Subcutaneous abdominal adipose tissue (tissue), 5 donors: ENCODE measurements at regions not wholly inside any gene's neighbourhood (a gene's known extent, or its start where the extent isn't known, plus 50 kb on each side); places are given as distances from the start of the nearest gene placed in this dataset.

ENCODE experiments used
- H3K27ac ChIP-seq: one replicate; pipeline ENCODE4 v1.7.0; 2013; ENCODE audit warnings: low read depth, mild to moderate bottlenecking, inconsistent platforms, low read length, moderate library complexity
- H3K27me3 ChIP-seq, 5 donors: one replicate each; pipeline ENCODE4 v1.7.0; 2013; ENCODE audit warnings: low read length in 5 of 5, inconsistent platforms in 1 of 5; ENCODE audit not compliant: control insufficient read depth in 5 of 5, insufficient read depth in 4 of 5
- H3K36me3 ChIP-seq, 5 donors: one replicate each; pipeline ENCODE4 v1.7.0; 2013; ENCODE audit warnings: low read length in 5 of 5; ENCODE audit not compliant: control insufficient read depth in 5 of 5, insufficient read depth in 5 of 5
- H3K4me1 ChIP-seq, 5 donors: one replicate each; pipeline ENCODE4 v1.7.0; 2013; ENCODE audit warnings: low read length in 5 of 5, mild to moderate bottlenecking in 3 of 5, moderate library complexity in 1 of 5; ENCODE audit not compliant: control insufficient read depth in 5 of 5, insufficient read depth in 5 of 5
- H3K4me3 ChIP-seq, 5 donors: one replicate each; pipeline ENCODE4 v1.7.0; 2013; ENCODE audit warnings: low read length in 5 of 5, low read depth in 1 of 5
- H3K9ac ChIP-seq, 5 donors: one replicate each; pipeline ENCODE4 v1.7.0; 2013; ENCODE audit warnings: low read length in 5 of 5, mild to moderate bottlenecking in 4 of 5, moderate library complexity in 3 of 5
- H3K9me3 ChIP-seq, 5 donors: one replicate each; pipeline ENCODE4 v1.7.0; 2013; ENCODE audit warnings: low read length in 5 of 5; ENCODE audit not compliant: control insufficient read depth in 5 of 5
- donor health status: healthy.
- donor health status: healthy.
- donor health status: healthy.
- donor health status: healthy.
- donor health status: healthy.

GRCh38 chr9:71485326-71485725 is 283.0 kb downstream of the CEMIP2 start:
- no peaks in the 10 kb centered on the region for H3K9me3 ChIP-seq
- H3K27me3 ChIP-seq = no peaks in the 10 kb centered on the region
- peaks cover 0 to 7% (median 0%) of the 10 kb centered on the region in 5 donors for H3K4me1 ChIP-seq
- H3K27ac ChIP-seq = no peak overlapping the region
- H3K4me3 ChIP-seq = no peak overlapping the region
- no peaks in the 10 kb centered on the region for H3K36me3 ChIP-seq
- H3K9ac ChIP-seq = no peak overlapping the region

GRCh38 chr9:71483436-71483835 is 284.9 kb downstream of the CEMIP2 start:
- H3K27ac ChIP-seq = no peak overlapping the region
- no peak overlapping the region for H3K4me3 ChIP-seq
- H3K36me3 ChIP-seq = no peaks in the 10 kb centered on the region
- H3K9ac ChIP-seq = no peak overlapping the region
- no peaks in the 10 kb centered on the region for H3K27me3 ChIP-seq
- peaks cover 0 to 7% (median 0%) of the 10 kb centered on the region in 5 donors for H3K4me1 ChIP-seq
- H3K9me3 ChIP-seq = no peaks in the 10 kb centered on the region

GRCh38 chr9:71479621-71480020 is 288.7 kb downstream of the CEMIP2 start:
- Histone ChIP-seq H3K9ac (no peak overlapping the region), H3K9me3 (no peaks in the 10 kb centered on the region), H3K4me1 (peaks cover 0 to 5% (median 0%) of the 10 kb centered on the region in 5 donors), H3K27me3 (no peaks in the 10 kb centered on the region), H3K27ac (no peak overlapping the region), H3K36me3 (no peaks in the 10 kb centered on the region), H3K4me3 (no peak overlapping the region)

- no peaks in the 10 kb centered on the region for H3K4me1 ChIP-seq
- no peak overlapping the region for H3K4me3 ChIP-seq
- no peak overlapping the region for H3K27ac ChIP-seq
- no peaks in the 10 kb centered on the region for H3K36me3 ChIP-seq
- peaks cover 0 to 2% (median 0%) of the 10 kb centered on the region in 5 donors for H3K9me3 ChIP-seq
- no peak overlapping the region for H3K9ac ChIP-seq
- no peaks in the 10 kb centered on the region for H3K27me3 ChIP-seq
These were observed 295.9 kb downstream of the CEMIP2 start for GRCh38 chr9:71472400-71472799.

- H3K9me3 ChIP-seq = no peaks in the 10 kb centered on the region
- no peaks in the 10 kb centered on the region for H3K36me3 ChIP-seq
- no peak overlapping the region for H3K4me3 ChIP-seq
- no peak overlapping the region for H3K9ac ChIP-seq
- no peaks in the 10 kb centered on the region for H3K27me3 ChIP-seq
- no peak overlapping the region for H3K27ac ChIP-seq
- no peaks in the 10 kb centered on the region for H3K4me1 ChIP-seq
These were observed 302.9 kb downstream of the CEMIP2 start for GRCh38 chr9:71465392-71465791.

- Histone ChIP-seq H3K9me3 (no peaks in the 10 kb centered on the region), H3K4me3 (no peak overlapping the region), H3K36me3 (no peaks in the 10 kb centered on the region), H3K4me1 (no peaks in the 10 kb centered on the region), H3K27me3 (no peaks in the 10 kb centered on the region), H3K27ac (no peak overlapping the region), H3K9ac (no peak overlapping the region)
These were observed 309.2 kb downstream of the CEMIP2 start for GRCh38 chr9:71459082-71459481.

GRCh38 chr9:71446473-71447411 is 321.6 kb downstream of the CEMIP2 start:
- Histone ChIP-seq H3K4me3 (peak overlapping the region; percentile 31 to 66 (median 64)), H3K36me3 (no peaks in the 10 kb centered on the region), H3K27ac (no peak overlapping the region), H3K27me3 (peaks cover 7 to 34% (median 28%) of the 10 kb centered on the region in 5 donors), H3K9ac (no peak overlapping the region), H3K4me1 (peaks cover 0 to 12% (median 11%) of the 10 kb centered on the region in 5 donors), H3K9me3 (peaks cover 0 to 7% (median 3%) of the 10 kb centered on the region in 5 donors)

- H3K9me3 ChIP-seq = peaks cover 0 to 3% (median 0%) of the 10 kb centered on the region in 5 donors
- H3K4me1 ChIP-seq = peaks cover 0 to 12% (median 11%) of the 10 kb centered on the region in 5 donors
- peaks cover 7 to 34% (median 28%) of the 10 kb centered on the region in 5 donors for H3K27me3 ChIP-seq
- H3K4me3 ChIP-seq = peak overlapping the region; percentile 31 to 66 (median 64)
- H3K27ac ChIP-seq = no peak overlapping the region
- H3K36me3 ChIP-seq = no peaks in the 10 kb centered on the region
- no peak overlapping the region for H3K9ac ChIP-seq
These were observed 322.2 kb downstream of the CEMIP2 start for GRCh38 chr9:71446106-71446472.

- no peak overlapping the region for H3K27ac ChIP-seq
- no peaks in the 10 kb centered on the region for H3K36me3 ChIP-seq
- no peak overlapping the region for H3K4me3 ChIP-seq
- H3K4me1 ChIP-seq = peaks cover 0 to 12% (median 11%) of the 10 kb centered on the region in 5 donors
- no peak overlapping the region for H3K9ac ChIP-seq
- peaks cover 7 to 26% (median 23%) of the 10 kb centered on the region in 5 donors for H3K27me3 ChIP-seq
- no peaks in the 10 kb centered on the region for H3K9me3 ChIP-seq
These were observed 321.5 kb upstream of the TRPM3 start for GRCh38 chr9:71442937-71443336.

- H3K9me3 ChIP-seq = no peaks in the 10 kb centered on the region
- no peak overlapping the region for H3K9ac ChIP-seq
- no peak overlapping the region for H3K4me3 ChIP-seq
- H3K36me3 ChIP-seq = no peaks in the 10 kb centered on the region
- H3K27me3 ChIP-seq = peaks cover 0 to 10% (median 6%) of the 10 kb centered on the region in 5 donors
- H3K4me1 ChIP-seq = peaks cover 0 to 3% (median 1%) of the 10 kb centered on the region in 5 donors
- H3K27ac ChIP-seq = no peak overlapping the region
These were observed 319.8 kb upstream of the TRPM3 start for GRCh38 chr9:71441266-71441665.
